D721Med (cell line): ENCODE measurements at regions not wholly inside any gene's neighbourhood (a gene's known extent, or its start where the extent isn't known, plus 50 kb on each side); places are given as distances from the start of the nearest gene placed in this dataset.

ENCODE experiments used
- DNase-seq: peaks from one replicate; pipeline ENCODE4 v3.0.0; 2011; ENCODE audit warnings: low spot score; ENCODE audit not compliant: insufficient read length
- FAIRE-seq: peaks from 2 replicates; lab custom pipeline; 2011; peaks lifted over from hg19 to GRCh38; lab: Jason Lieb, UNC
- CTCF ChIP-seq: IDR thresholded peaks from 2 replicates; pipeline ENCODE4 v1.5.1; 2012; ENCODE audit warnings: mild to moderate bottlenecking, control low read depth; ENCODE audit not compliant: insufficient read depth; ENCODE audit errors: missing control alignments

GRCh38 chr1:104905322-104905721, 1155.6 kb downstream of the AMY1C start:
- no peak for DNase-seq
- no peak for TF ChIP-seq CTCF
- FAIRE-seq = no peak

- no peak for TF ChIP-seq CTCF
- no peak for FAIRE-seq
- DNase-seq = no peak
Measured at GRCh38 chr1:104906141-104906540, 1156.4 kb downstream of the AMY1C start.

- no peak for DNase-seq
- FAIRE-seq = no peak
- TF ChIP-seq CTCF = no peak
Measured at GRCh38 chr1:104919188-104919587, 1169.5 kb downstream of the AMY1C start.

- TF ChIP-seq CTCF = no peak
- DNase-seq = no peak
- no peak for FAIRE-seq
Measured at GRCh38 chr1:104921525-104921924, 1171.8 kb downstream of the AMY1C start.

- DNase-seq (no peak), FAIRE-seq (no peak)
- TF ChIP-seq CTCF = no peak
Measured at GRCh38 chr1:104923075-104923474, 1173.4 kb downstream of the AMY1C start.

- no peak for DNase-seq
- FAIRE-seq = no peak
- no peak for TF ChIP-seq CTCF
Measured at GRCh38 chr1:104929280-104929679, 1179.6 kb downstream of the AMY1C start.

- FAIRE-seq (no peak), DNase-seq (no peak)
- TF ChIP-seq CTCF = no peak
Measured at GRCh38 chr1:104932030-104932915, 1182.6 kb downstream of the AMY1C start.
